ENCODE measurements at regions not wholly inside any gene's neighbourhood (a gene's known extent, or its start where the extent isn't known, plus 50 kb on each side); places are given as distances from the start of the nearest gene placed in this dataset.

GRCh38 chr22:48449466-48450187 lies 1378.0 kb downstream of the BRD1 start:
- no peak for DNase-seq

GRCh38 chr22:48448821-48449220 lies 1378.9 kb downstream of the BRD1 start:
- no peak for DNase-seq

- DNase-seq = no peak
These were observed 1382.4 kb downstream of the BRD1 start for GRCh38 chr22:48445113-48445827.

- no peak for DNase-seq
These were observed 1383.2 kb downstream of the BRD1 start for GRCh38 chr22:48444320-48445112.

GRCh38 chr22:48443680-48444079 lies 1384.0 kb downstream of the BRD1 start:
- no peak for DNase-seq

GRCh38 chr22:48442663-48443062 lies 1385.0 kb downstream of the BRD1 start:
- no peak for DNase-seq

GRCh38 chr22:48441553-48441850 lies 1386.2 kb downstream of the BRD1 start:
- no peak for DNase-seq

GRCh38 chr22:48440673-48441552 lies 1386.8 kb downstream of the BRD1 start:
- DNase-seq = no peak

- DNase-seq = no peak
These were observed 1387.5 kb downstream of the BRD1 start for GRCh38 chr22:48440176-48440575.

- no peak for DNase-seq
These were observed 1388.0 kb downstream of the BRD1 start for GRCh38 chr22:48439560-48440135.

GRCh38 chr22:48438800-48439559 lies 1388.7 kb downstream of the BRD1 start:
- no peak for DNase-seq

- DNase-seq = no peak
These were observed 1389.6 kb downstream of the BRD1 start for GRCh38 chr22:48438096-48438495.

- DNase-seq = no peak
These were observed 1391.3 kb downstream of the BRD1 start for GRCh38 chr22:48436201-48436931.

- no peak for DNase-seq
These were observed 1392.8 kb downstream of the BRD1 start for GRCh38 chr22:48434868-48435250.

GRCh38 chr22:48434156-48434867 lies 1393.4 kb downstream of the BRD1 start:
- no peak for DNase-seq

GRCh38 chr22:48433647-48434046 lies 1394.0 kb downstream of the BRD1 start:
- no peak for DNase-seq

GRCh38 chr22:48432781-48433518 lies 1394.7 kb downstream of the BRD1 start:
- no peak for DNase-seq

- DNase-seq = no peak
These were observed 1395.9 kb downstream of the BRD1 start for GRCh38 chr22:48431536-48432315.

- DNase-seq = no peak
These were observed 1396.7 kb downstream of the BRD1 start for GRCh38 chr22:48431014-48431413.

Measured in activated naive CD4-positive, alpha-beta T cell treated with anti-CD3 and anti-CD28 coated beads, Interleukin-2, amount 50 U/mL, for 16 hours (primary cell).